ENCODE measurements at regions not wholly inside any gene's neighbourhood (a gene's known extent, or its start where the extent isn't known, plus 50 kb on each side); places are given as distances from the start of the nearest gene placed in this dataset.
"Not testable (repeated sequence)": the region's sequence is repeated elsewhere in the genome, so short reads cannot be mapped to it uniquely, and the experiment has no call there.

GRCh38 chr21:19120591-19120990 is 717.0 kb upstream of the TMPRSS15 start:
- DNase-seq = no peak

- no peak for DNase-seq
Measured at GRCh38 chr21:19122356-19122755, 718.8 kb upstream of the TMPRSS15 start.

GRCh38 chr21:19123053-19123452 is 719.5 kb upstream of the TMPRSS15 start:
- DNase-seq = no peak

- no peak for DNase-seq
Measured at GRCh38 chr21:19123525-19123924, 719.9 kb upstream of the TMPRSS15 start.

GRCh38 chr21:19124691-19125090 is 721.1 kb upstream of the TMPRSS15 start:
- DNase-seq = no peak

- no peak for DNase-seq
Measured at GRCh38 chr21:19130379-19131028, 726.9 kb upstream of the TMPRSS15 start.

GRCh38 chr21:19141511-19141910 is 737.9 kb upstream of the TMPRSS15 start:
- DNase-seq = no peak

- DNase-seq = no peak
Measured at GRCh38 chr21:19145682-19146293, 742.2 kb upstream of the TMPRSS15 start.

- DNase-seq = no peak
Measured at GRCh38 chr21:19148056-19148455, 744.5 kb upstream of the TMPRSS15 start.

- no peak for DNase-seq
Measured at GRCh38 chr21:19171585-19171984, 768.0 kb upstream of the TMPRSS15 start.

- DNase-seq = no peak
Measured at GRCh38 chr21:19181604-19182140, 778.1 kb upstream of the TMPRSS15 start.

GRCh38 chr21:19197950-19198349 is 794.4 kb upstream of the TMPRSS15 start:
- DNase-seq = no peak

GRCh38 chr21:19198801-19199200 is 795.2 kb upstream of the TMPRSS15 start:
- DNase-seq = no peak

- DNase-seq = no peak
Measured at GRCh38 chr21:19218163-19218562, 814.6 kb upstream of the TMPRSS15 start.

GRCh38 chr21:19224090-19224489 is 820.5 kb upstream of the TMPRSS15 start:
- no peak for DNase-seq

GRCh38 chr21:19228226-19228625 is 824.6 kb upstream of the TMPRSS15 start:
- DNase-seq = no peak

- DNase-seq = not testable (repeated sequence)
Measured at GRCh38 chr21:19233841-19234240, 830.3 kb upstream of the TMPRSS15 start.

GRCh38 chr21:19236209-19236608 is 832.6 kb upstream of the TMPRSS15 start:
- DNase-seq = no peak

GRCh38 chr21:19237608-19238007 is 834.0 kb upstream of the TMPRSS15 start:
- DNase-seq = no peak

GRCh38 chr21:19239696-19240095 is 836.1 kb upstream of the TMPRSS15 start:
- DNase-seq = no peak

- no peak for DNase-seq
Measured at GRCh38 chr21:19244502-19245187, 841.1 kb upstream of the TMPRSS15 start.

GRCh38 chr21:19245188-19245580 is 841.6 kb upstream of the TMPRSS15 start:
- DNase-seq = no peak

GRCh38 chr21:19246018-19246417 is 842.4 kb upstream of the TMPRSS15 start:
- no peak for DNase-seq
